Lung (tissue), 11 donors: ENCODE measurements at regions not wholly inside any gene's neighbourhood (a gene's known extent, or its start where the extent isn't known, plus 50 kb on each side); places are given as distances from the start of the nearest gene placed in this dataset.
A peak's percentile ranks its signal among the peaks of the same experiment; 100 is the strongest.

Source experiments
- ATAC-seq: fragments of 200-7000 bp; cut with Tn5 transposase; one replicate; pipeline ENCODE4 v1.9.1; 2020; ENCODE audit warnings: moderate number of reproducible peaks; ENCODE audit not compliant: insufficient read depth, low FRiP score
- DNase-seq, 3 donors: peaks; one replicate each; pipeline ENCODE4 v3.0.0-alpha.2; 2013 to 2017
- H3K27ac ChIP-seq, 2 donors: one replicate each; pipeline ENCODE4 v1.5.1; 2013; ENCODE audit warnings: mild to moderate bottlenecking in 2 of 2, moderate library complexity in 2 of 2, control low read depth in 1 of 2, inconsistent platforms in 1 of 2, low read depth in 1 of 2, low read length in 1 of 2
- H3K27me3 ChIP-seq, 3 donors: one replicate each; pipeline ENCODE4 v1.5.1; 2013; ENCODE audit warnings: low read length in 2 of 3; ENCODE audit not compliant: control insufficient read depth in 3 of 3, insufficient read depth in 3 of 3
- H3K36me3 ChIP-seq, 4 donors: one replicate each; pipeline ENCODE4 v1.5.1; 2013; ENCODE audit warnings: low read length in 4 of 4, mild to moderate bottlenecking in 1 of 4, moderate library complexity in 1 of 4; ENCODE audit not compliant: control insufficient read depth in 4 of 4, insufficient read depth in 4 of 4
- H3K4me1 ChIP-seq, 5 donors: one replicate each; pipeline ENCODE4 v1.5.1; 2013; ENCODE audit warnings: low read length in 5 of 5, mild to moderate bottlenecking in 2 of 5, moderate library complexity in 1 of 5; ENCODE audit not compliant: control insufficient read depth in 5 of 5, insufficient read depth in 5 of 5
- H3K4me3 ChIP-seq: one replicate; pipeline ENCODE4 v1.5.1; 2013; ENCODE audit warnings: mild to moderate bottlenecking, control low read depth, moderate library complexity
- H3K9ac ChIP-seq, 2 donors: one replicate each; pipeline ENCODE4 v1.5.1; 2013; ENCODE audit warnings: low read length in 2 of 2, control low read depth in 1 of 2; ENCODE audit not compliant: insufficient read depth in 1 of 2
- H3K9me3 ChIP-seq, 4 donors: one replicate each; pipeline ENCODE4 v1.5.1; 2013; ENCODE audit warnings: low read length in 3 of 4, mild to moderate bottlenecking in 1 of 4, moderate library complexity in 1 of 4; ENCODE audit not compliant: control insufficient read depth in 4 of 4, insufficient read depth in 3 of 4
- WGBS, 2 donors: extraction: QIAGEN DNeasy Blood & Tissue Kit; methylation state at CpG; one replicate each; pipeline ENCODE4 v1.1.7; 2013; 5-methylcytosine and 5-hydroxymethylcytosine counted together
- TF ChIP-seq, protein P1 (sequence below): IDR thresholded peaks from 2 replicates; pipeline ENCODE4 v1.5.1; 2012; ENCODE audit warnings: mild to moderate bottlenecking; ENCODE audit errors: control extremely low read depth, extremely low read depth
- donor health status: control.
- donor health status: control.
- donor health status: Bipolar disorder and iron deficiency.
- donor health status: healthy.
- donor health status: DM: yes; HTN: yes; CAD: no.

DNA sequence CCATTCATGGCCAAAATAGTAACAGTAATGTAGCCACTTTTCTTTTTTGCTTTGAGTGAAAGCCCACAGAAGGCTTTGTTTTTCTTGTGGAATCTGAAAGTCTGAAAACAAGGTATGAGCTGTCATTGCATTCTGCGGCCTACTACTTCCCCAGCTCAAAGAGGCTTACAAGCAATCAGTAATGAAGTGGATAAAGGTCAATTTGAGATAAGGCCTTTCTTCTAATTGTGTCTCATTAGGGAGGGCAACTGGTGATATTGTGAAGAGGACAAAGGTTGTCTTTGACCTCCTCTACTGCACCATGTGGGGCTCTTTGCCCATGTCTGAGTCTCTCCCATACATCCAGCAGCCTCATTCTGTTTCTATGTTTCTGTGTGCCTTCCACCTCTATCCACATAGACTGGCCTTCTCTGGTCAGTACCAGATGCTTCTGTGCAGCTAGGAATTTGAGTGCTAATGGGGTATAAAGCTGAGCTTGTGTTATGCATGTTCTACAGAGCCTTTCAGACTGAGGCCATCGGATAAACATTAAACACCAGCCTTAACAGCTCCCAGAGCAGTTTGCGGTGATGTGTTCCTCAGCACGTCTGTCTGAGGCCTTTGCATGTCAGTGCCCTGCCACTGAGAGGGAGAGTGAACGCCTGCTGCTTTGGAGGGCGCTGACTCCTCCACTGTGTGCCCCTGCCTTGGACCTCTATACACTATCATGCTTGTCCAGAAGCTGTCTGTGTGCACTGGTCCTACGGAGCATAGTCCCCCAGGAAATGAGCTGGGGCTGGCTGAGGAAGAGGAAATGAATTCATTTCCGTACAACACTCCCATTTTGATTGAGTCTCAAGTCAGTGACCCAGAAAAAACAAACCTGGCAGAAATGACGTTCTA is 80.2 kb downstream of the SH2D1A start:
- WGBS, 2 donors = 72 to 80% methylated on average over 8 to 9 of the region's 9 CpGs
- ATAC-seq (no peak), DNase-seq (no peak)
- H3K27ac ChIP-seq = no peak overlapping the region
- H3K9ac ChIP-seq = no peak overlapping the region
- peaks cover 0 to 4% (median 0%) of the 10 kb centered on the region in 3 donors for H3K27me3 ChIP-seq
- TF ChIP-seq, protein P1, sequence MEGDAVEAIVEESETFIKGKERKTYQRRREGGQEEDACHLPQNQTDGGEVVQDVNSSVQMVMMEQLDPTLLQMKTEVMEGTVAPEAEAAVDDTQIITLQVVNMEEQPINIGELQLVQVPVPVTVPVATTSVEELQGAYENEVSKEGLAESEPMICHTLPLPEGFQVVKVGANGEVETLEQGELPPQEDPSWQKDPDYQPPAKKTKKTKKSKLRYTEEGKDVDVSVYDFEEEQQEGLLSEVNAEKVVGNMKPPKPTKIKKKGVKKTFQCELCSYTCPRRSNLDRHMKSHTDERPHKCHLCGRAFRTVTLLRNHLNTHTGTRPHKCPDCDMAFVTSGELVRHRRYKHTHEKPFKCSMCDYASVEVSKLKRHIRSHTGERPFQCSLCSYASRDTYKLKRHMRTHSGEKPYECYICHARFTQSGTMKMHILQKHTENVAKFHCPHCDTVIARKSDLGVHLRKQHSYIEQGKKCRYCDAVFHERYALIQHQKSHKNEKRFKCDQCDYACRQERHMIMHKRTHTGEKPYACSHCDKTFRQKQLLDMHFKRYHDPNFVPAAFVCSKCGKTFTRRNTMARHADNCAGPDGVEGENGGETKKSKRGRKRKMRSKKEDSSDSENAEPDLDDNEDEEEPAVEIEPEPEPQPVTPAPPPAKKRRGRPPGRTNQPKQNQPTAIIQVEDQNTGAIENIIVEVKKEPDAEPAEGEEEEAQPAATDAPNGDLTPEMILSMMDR = no peak
- H3K4me1 ChIP-seq = peaks cover 0 to 2% (median 0%) of the 10 kb centered on the region in 5 donors
- H3K36me3 ChIP-seq = no peaks in the 10 kb centered on the region
- peaks cover 0 to 3% (median 0%) of the 10 kb centered on the region in 4 donors for H3K9me3 ChIP-seq
- H3K4me3 ChIP-seq = no peak overlapping the region

DNA sequence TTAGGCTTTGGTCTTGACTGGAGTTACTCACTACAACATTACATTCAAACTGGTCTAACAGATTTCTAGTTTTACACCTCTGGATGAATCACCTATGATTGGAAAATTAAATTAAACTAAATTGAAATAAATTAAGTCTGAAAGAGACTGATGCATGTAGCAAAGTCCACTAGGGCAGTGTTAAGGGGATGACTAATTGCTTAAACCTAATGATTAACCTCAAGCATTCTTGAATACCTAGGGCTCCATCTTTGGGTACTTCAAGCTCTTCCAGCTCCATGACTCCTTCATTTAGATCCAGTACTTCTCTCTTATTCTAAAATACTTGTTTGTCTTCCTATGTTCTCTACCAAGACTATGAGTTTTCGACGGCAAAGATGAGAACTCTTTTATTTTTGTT is 86.8 kb downstream of the SH2D1A start:
- DNase-seq = no peak
- peaks cover 0 to 4% (median 0%) of the 10 kb centered on the region in 3 donors for H3K27me3 ChIP-seq
- H3K27ac ChIP-seq = no peak overlapping the region
- H3K4me3 ChIP-seq = no peak overlapping the region
- 42 to 59% methylated on average over 2 of the region's 2 CpGs for whole genome bisulfite sequencing, 2 donors
- TF ChIP-seq, protein P1 = no peak
- H3K36me3 ChIP-seq = no peaks in the 10 kb centered on the region
- ATAC-seq = peak; percentile 31
- H3K4me1 ChIP-seq = no peaks in the 10 kb centered on the region
- H3K9me3 ChIP-seq = no peaks in the 10 kb centered on the region
- H3K9ac ChIP-seq = no peak overlapping the region

- no peak for ATAC-seq
- 59 to 82% methylated on average over 4 of the region's 4 CpGs for whole genome bisulfite sequencing, 2 donors
- TF ChIP-seq, protein P1 = no peak
- DNase-seq = peak in 2 of 3 donors; percentile 6 to 40
- no peaks in the 10 kb centered on the region for H3K27me3 ChIP-seq
- no peaks in the 10 kb centered on the region for H3K4me1 ChIP-seq
- H3K36me3 ChIP-seq = no peaks in the 10 kb centered on the region
- H3K4me3 ChIP-seq = no peak overlapping the region
- H3K9ac ChIP-seq = no peak overlapping the region
- no peak overlapping the region for H3K27ac ChIP-seq
- no peaks in the 10 kb centered on the region for H3K9me3 ChIP-seq
These were observed 89.3 kb downstream of the SH2D1A start for GRCh38 chrX:124435616-124436015.
